CD4-positive, alpha-beta T cell treated with Interleukin-15 for 4 hours (primary cell): ENCODE measurements at regions not wholly inside any gene's neighbourhood (a gene's known extent, or its start where the extent isn't known, plus 50 kb on each side); places are given as distances from the start of the nearest gene placed in this dataset.

Experiments
- DNase-seq: peaks from one replicate; pipeline ENCODE4 v3.0.0-alpha.2; 2020; ENCODE audit warnings: low spot score

- no peak for DNase-seq
These were observed 380.5 kb upstream of the IGFBP7 start for GRCh38 chr4:57490520-57491255.

GRCh38 chr4:57488366-57489162, 378.4 kb upstream of the IGFBP7 start:
- no peak for DNase-seq

DNA sequence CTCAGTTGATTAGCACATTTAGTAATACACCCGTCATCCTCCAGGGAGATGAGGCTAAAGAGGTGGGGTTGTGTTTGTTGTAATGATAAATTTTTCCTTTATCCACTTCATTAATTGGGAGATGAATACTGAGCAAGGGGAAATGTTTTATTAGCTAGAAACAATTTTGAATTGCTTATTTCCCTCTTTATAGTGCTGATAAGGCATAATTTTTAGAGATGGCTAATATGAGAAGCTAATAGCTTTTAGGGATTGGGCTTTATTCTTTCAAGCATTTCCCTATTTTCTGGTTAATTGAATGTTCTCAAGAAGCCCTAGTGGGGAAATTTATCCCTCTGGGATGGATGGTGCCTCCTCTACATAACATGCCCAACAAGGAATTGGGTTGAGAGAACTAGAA, 365.2 kb upstream of the IGFBP7 start:
- no peak for DNase-seq

GRCh38 chr4:57465321-57466056, 355.3 kb upstream of the IGFBP7 start:
- no peak for DNase-seq

DNA sequence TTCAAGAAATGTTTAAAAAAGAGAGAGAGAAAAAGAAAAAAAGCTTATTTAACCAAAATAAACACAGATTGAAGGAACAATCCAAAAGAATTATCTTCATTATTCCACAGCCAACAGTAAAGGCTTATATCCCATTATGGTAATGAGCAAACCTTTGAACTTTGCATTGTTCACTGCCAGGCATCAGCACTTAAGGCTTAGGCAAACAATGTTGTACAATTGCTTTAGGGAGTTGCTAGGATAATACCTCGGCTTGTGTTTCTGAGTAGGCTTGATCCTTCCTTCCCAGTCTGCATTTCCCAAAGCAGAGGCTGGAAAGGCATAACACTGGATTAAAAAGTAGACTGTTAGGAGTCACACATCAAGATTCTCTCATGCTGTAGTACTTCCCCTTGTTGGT, 352.7 kb upstream of the IGFBP7 start:
- DNase-seq, result no peak

DNA sequence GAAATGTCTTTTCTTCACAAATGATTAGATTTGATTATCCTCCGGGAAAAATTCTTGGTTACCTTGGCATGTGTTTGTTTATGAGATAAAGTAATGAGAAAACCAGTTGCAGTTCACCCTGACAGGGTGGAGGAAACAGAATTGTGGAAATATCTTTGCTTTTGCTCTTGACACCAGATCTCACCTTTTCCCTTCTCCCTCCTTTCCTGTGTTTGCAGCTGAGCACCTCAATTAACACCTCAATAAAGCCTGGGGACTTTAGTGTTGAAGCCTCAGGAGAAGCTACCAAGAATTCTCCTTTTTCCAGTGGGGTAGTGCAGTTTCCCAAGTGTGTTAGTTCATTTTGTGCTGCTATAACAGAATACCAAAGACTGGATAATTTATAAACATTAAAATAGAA, 350.8 kb upstream of the IGFBP7 start:
- no peak for DNase-seq

DNA sequence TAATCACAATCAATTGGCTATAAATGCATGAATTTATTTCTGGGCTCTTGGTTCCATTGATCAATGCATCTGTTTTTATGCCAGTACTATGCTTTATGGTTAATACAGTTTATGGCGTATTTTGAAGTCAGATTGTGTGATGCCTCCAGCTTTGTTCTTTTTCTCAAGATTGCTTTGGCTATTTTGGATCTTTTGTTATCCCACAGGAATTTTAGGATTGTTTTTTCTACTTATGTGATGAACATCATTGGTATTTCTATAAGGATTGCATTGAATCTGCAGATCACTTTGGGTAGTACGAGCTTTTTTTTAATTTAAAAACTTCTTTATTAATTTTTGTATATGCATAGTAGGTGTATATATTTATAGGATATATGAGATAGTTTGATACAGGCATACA, 338.7 kb upstream of the IGFBP7 start:
- no peak for DNase-seq

DNA sequence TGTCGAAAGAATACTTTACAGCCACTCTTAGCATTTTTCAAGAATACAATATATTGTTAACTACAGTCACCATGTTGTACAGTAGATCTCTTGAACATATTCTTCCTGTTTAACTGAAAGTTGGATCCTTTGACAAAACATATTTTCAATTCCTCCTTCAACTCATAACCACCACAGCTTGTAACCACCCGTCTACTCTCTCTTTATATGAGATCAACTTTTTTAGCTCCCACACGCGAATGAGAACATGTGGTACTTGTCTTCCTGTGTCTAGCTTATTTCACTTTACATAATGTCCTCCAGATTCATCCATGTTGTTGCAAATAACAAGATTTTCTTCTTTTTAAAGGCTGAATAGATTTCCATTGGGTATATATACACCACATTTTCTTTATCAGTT, 338.3 kb upstream of the IGFBP7 start:
- no peak for DNase-seq

DNA sequence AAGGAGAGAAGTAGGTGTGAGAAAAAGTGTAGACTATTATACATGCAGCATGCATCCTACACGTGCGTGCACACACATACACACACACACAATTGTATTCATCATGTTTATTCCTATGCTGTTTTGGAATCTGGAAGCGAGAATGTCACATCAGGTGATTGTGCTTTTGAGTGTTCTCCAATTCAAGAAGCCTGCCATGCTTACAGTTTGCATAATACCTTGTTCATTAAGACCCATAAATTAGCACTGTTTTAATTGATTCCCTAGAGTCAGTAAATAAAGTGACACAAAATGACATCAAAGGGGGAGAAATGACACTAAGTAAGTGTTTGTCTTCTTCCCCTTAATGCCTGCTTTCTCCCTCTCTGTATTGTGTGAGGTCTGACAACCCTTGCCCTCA, 336.1 kb upstream of the IGFBP7 start:
- no peak for DNase-seq

- DNase-seq, result no peak
These were observed 335.5 kb upstream of the IGFBP7 start for GRCh38 chr4:57445686-57446085.

DNA sequence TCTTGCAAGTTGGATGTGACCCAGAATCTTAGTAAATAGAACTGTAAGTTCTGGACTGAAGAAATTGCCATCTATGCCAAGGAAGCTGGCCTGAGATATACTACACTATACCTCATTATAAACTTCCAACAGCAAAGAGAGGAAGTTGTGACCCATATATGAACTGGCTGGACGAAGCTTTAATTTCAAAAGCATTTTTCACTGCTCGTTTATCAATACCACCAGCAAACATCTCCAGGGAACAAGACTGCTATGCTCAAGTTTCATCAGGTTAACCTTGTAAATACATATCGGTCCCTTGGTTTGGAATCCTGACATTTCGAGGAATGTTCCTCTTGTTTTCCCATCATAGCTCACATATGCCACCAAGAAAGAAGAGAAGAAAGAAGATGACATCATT, 334.5 kb upstream of the IGFBP7 start:
- DNase-seq, result no peak

GRCh38 chr4:57443787-57444186, 333.6 kb upstream of the IGFBP7 start:
- no peak for DNase-seq

DNA sequence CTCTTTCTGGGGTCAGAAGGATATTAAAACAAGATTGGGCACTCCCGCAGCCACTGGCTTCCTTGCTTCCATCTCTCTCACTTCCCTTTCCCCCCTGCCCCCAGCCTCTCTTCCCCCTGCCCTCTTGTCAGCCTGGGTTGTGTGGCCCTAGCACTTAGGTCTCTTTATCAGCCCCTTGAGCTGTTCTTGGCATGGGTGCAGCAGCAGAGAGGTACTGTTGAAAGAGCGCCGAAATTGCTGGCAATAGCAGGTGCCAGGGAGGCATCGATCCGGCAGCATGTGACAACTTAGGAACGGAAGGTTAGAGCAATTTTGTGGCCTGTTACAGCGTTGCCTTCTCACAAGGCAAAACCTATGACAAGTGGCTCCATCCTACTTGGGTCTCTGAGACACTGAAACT, 333.1 kb upstream of the IGFBP7 start:
- no peak for DNase-seq

DNA sequence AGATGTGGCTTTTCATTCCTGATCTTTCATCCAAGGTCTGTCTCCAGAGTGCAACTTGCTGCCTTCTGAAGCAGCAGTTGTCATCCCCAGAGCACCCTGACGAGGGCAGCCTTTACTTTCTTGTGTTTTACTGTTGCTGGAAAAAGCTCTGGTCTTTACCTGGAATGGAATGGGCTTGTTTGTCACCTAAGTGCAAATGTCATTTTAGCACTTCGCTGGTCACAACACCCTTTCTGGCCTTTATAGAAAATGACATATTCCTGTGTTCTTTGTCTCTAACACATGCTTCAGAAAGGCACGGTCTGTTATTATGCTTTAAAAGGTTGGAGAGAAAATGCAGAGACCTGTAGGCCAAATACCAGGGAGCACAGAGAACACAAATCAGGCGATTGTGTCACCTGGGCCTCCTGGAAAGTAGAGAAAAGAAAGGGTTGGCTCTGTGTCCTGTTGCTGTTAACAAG, 332.7 kb upstream of the IGFBP7 start:
- DNase-seq, result no peak

- DNase-seq, result no peak
These were observed 332.1 kb upstream of the IGFBP7 start for GRCh38 chr4:57442241-57442640.

- no peak for DNase-seq
These were observed 327.5 kb upstream of the IGFBP7 start for GRCh38 chr4:57437649-57438048.

DNA sequence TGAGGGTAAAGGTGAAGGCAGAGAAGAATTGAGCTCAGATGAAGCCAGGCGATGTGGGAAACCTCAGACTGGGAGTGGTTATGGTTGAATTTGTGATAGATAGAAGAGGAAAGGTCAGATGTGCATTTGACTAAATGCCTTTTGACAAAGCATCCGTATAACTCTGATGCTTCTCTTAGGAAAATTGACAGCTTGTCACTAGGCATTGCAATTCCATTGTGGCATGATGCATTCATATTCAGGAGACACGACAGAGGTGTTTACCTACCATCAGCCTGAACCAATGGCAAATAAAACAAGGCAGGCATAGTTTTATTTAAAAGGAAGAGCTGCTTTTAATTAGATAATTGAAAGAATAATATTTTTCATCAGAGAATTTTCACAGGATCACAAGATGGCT, 325.1 kb upstream of the IGFBP7 start:
- DNase-seq, result no peak

DNA sequence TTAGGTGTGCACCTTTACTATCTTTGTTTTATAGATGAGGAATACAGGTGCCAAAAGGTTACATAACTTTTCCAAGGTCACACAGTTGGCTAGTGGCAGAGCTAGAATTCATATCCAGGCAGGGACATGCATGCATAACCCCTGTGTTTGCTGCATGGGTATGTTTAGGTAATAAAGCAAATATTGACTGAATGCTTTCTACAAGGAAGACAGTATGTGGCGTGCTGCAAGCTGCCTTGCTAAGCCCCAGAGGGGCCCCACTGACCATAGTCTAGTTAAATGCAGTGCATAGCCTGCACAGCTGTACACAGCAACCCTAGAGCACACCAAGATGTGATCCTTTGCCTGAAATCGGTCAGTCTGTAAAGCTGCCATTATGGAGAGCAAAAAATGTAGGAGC, 320.5 kb upstream of the IGFBP7 start:
- no peak for DNase-seq

GRCh38 chr4:57426779-57427395, 316.7 kb upstream of the IGFBP7 start:
- no peak for DNase-seq

DNA sequence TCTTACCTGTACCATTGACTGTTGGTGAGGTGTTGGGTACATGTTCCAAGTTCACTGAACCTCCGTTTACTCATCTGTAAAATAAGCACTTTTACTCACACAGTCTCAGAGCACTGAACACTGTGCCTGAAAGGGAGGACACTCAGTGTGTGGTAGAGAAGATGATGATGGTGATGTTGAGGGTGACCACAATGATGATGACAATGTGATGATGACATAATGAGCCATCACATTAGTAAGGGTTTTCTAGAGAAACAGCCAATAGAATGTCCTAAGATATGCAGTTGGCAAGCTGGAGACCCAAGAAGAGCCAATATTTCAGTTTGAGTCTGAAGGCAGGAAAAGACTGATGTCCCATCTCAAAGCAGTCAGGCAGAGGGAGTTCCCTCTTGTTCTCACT, 315.4 kb upstream of the IGFBP7 start:
- DNase-seq, result no peak

GRCh38 chr4:57424232-57424897, 314.2 kb upstream of the IGFBP7 start:
- DNase-seq, result no peak

GRCh38 chr4:57418133-57418532, 307.9 kb upstream of the IGFBP7 start:
- no peak for DNase-seq
